ENCODE measurements at regions not wholly inside any gene's neighbourhood (a gene's known extent, or its start where the extent isn't known, plus 50 kb on each side); places are given as distances from the start of the nearest gene placed in this dataset.

DNA sequence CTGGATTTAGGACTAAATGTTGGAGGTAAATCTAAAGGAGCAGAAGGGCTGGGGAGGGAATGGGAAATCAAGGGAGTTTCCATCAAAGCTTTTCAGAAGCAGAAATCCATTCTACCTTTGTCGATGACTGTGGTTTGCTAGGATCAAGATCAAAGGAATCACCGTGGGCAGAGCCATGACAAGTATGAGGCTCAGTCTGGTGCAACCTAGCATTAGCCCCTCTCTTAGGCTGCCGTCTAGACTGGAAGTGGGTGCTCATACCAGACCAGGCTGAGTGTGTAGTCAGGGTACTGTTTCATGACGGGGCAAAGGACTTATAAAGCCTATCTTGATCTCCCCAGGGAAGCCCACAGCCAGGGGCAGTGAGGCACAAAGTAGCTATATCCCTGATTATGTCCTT, 120.5 kb downstream of the BMP2 start:
- TF ChIP-seq, protein P1, sequence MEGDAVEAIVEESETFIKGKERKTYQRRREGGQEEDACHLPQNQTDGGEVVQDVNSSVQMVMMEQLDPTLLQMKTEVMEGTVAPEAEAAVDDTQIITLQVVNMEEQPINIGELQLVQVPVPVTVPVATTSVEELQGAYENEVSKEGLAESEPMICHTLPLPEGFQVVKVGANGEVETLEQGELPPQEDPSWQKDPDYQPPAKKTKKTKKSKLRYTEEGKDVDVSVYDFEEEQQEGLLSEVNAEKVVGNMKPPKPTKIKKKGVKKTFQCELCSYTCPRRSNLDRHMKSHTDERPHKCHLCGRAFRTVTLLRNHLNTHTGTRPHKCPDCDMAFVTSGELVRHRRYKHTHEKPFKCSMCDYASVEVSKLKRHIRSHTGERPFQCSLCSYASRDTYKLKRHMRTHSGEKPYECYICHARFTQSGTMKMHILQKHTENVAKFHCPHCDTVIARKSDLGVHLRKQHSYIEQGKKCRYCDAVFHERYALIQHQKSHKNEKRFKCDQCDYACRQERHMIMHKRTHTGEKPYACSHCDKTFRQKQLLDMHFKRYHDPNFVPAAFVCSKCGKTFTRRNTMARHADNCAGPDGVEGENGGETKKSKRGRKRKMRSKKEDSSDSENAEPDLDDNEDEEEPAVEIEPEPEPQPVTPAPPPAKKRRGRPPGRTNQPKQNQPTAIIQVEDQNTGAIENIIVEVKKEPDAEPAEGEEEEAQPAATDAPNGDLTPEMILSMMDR (tag by site-specific recombination; IDR thresholded peaks at IDR 0.05), result no peak
- TF ChIP-seq ZNF571 (tag by site-specific recombination; IDR thresholded peaks at IDR 0.05), result no peak
